Keratinocyte (primary cell): ENCODE measurements at regions not wholly inside any gene's neighbourhood (a gene's known extent, or its start where the extent isn't known, plus 50 kb on each side); places are given as distances from the start of the nearest gene placed in this dataset.

Source experiments
- CTCF ChIP-seq, 3 experiments: IDR thresholded peaks in 1 of 3; conservative IDR thresholded peaks in 1 of 3; optimal IDR thresholded peaks in 1 of 3; 2 replicates in 2 of 3; 3 replicates in 1 of 3; pipeline versions ENCODE3 to v1.5.1; 2011; ENCODE audit warnings: low read length in 3 of 3, mild to moderate bottlenecking in 3 of 3, moderate library complexity in 2 of 3, control low read depth in 1 of 3, inconsistent platforms in 1 of 3; ENCODE audit not compliant: insufficient read depth in 2 of 3; ENCODE audit errors: extremely low read depth in 1 of 3
- EZH2 ChIP-seq: IDR thresholded peaks from one replicate; pipeline ENCODE4 v1.6.1; 2012; ENCODE audit warnings: inconsistent platforms, mild to moderate bottlenecking, low read length, moderate library complexity

GRCh38 chr2:102092535-102092934, 50.0 kb upstream of the IL1R1 start:
- TF ChIP-seq CTCF (optimal IDR thresholded peaks at IDR 0.05 in 1 of 3, IDR thresholded peaks at IDR 0.05 in 1 of 3, conservative IDR thresholded peaks at IDR 0.05 in 1 of 3; ENCODE audit: extremely low read depth in 1 of 3, insufficient read depth in 2 of 3, low read length in 3 of 3), result no peak
- no peak for TF ChIP-seq EZH2
